ENCODE measurements at regions not wholly inside any gene's neighbourhood (a gene's known extent, or its start where the extent isn't known, plus 50 kb on each side); places are given as distances from the start of the nearest gene placed in this dataset.

- Histone ChIP-seq H3K36me3 (no peaks in the 10 kb centered on the region), H3K27me3 (no peaks in the 10 kb centered on the region), H3K4me3 (no peak overlapping the region), H3K4me1 (no peaks in the 10 kb centered on the region), H3K9me3 (no peaks in the 10 kb centered on the region), H3K27ac (no peak overlapping the region)
- WGBS: 70% methylated on average over 5 of the region's 5 CpGs
- no peak for DNase-seq (ENCODE audit: low spot score in 2 of 2)
- TF ChIP-seq CTCF (IDR thresholded peaks at IDR 0.05) (no peak), POLR2AphosphoS5 (IDR thresholded peaks at IDR 0.05) (no peak), POLR2A (IDR thresholded peaks at IDR 0.05) (no peak), EP300 (IDR thresholded peaks at IDR 0.05) (no peak)
Observed at GRCh38 chr2:105473011-105473410, 74.2 kb upstream of the FHL2 start.

GRCh38 chr2:105470979-105471378, 72.1 kb upstream of the FHL2 start:
- Histone ChIP-seq H3K9me3 (no peaks in the 10 kb centered on the region), H3K27ac (no peak overlapping the region), H3K4me3 (no peak overlapping the region), H3K36me3 (no peaks in the 10 kb centered on the region), H3K27me3 (no peaks in the 10 kb centered on the region), H3K4me1 (no peaks in the 10 kb centered on the region)
- no peak for DNase-seq (ENCODE audit: low spot score in 2 of 2)
- 64% methylated on average over 5 of the region's 5 CpGs for WGBS
- no peak for TF ChIP-seq POLR2A (IDR thresholded peaks at IDR 0.05)
- TF ChIP-seq EP300 (IDR thresholded peaks at IDR 0.05): no peak
- no peak for TF ChIP-seq CTCF (IDR thresholded peaks at IDR 0.05)
- TF ChIP-seq POLR2AphosphoS5 (IDR thresholded peaks at IDR 0.05): no peak

GRCh38 chr2:105469781-105470180, 70.9 kb upstream of the FHL2 start:
- TF ChIP-seq CTCF (IDR thresholded peaks at IDR 0.05) (no peak), EP300 (IDR thresholded peaks at IDR 0.05) (no peak), POLR2A (IDR thresholded peaks at IDR 0.05) (no peak), POLR2AphosphoS5 (IDR thresholded peaks at IDR 0.05) (no peak)
- H3K9me3 ChIP-seq: no peaks in the 10 kb centered on the region
- no peak for DNase-seq (ENCODE audit: low spot score in 2 of 2)
- WGBS: 93% methylated on average over 8 of the region's 8 CpGs
- H3K27ac ChIP-seq: no peak overlapping the region
- H3K27me3 ChIP-seq: no peaks in the 10 kb centered on the region
- no peaks in the 10 kb centered on the region for H3K36me3 ChIP-seq
- no peaks in the 10 kb centered on the region for H3K4me1 ChIP-seq
- H3K4me3 ChIP-seq: no peak overlapping the region

- H3K4me1 ChIP-seq: no peaks in the 10 kb centered on the region
- no peak for DNase-seq (ENCODE audit: low spot score in 2 of 2)
- no peak for TF ChIP-seq CTCF (IDR thresholded peaks at IDR 0.05)
- no peak for TF ChIP-seq POLR2AphosphoS5 (IDR thresholded peaks at IDR 0.05)
- TF ChIP-seq POLR2A (IDR thresholded peaks at IDR 0.05): no peak
- no peak for TF ChIP-seq EP300 (IDR thresholded peaks at IDR 0.05)
- WGBS: 75% methylated on average over 6 of the region's 8 CpGs
- no peaks in the 10 kb centered on the region for H3K9me3 ChIP-seq
- H3K4me3 ChIP-seq: no peak overlapping the region
- H3K27ac ChIP-seq: no peak overlapping the region
- H3K27me3 ChIP-seq: no peaks in the 10 kb centered on the region
- no peaks in the 10 kb centered on the region for H3K36me3 ChIP-seq
Observed at GRCh38 chr2:105468582-105469042, 69.8 kb upstream of the FHL2 start.

- no peak for DNase-seq (ENCODE audit: low spot score in 2 of 2)
- WGBS: 90% methylated on average over 2 of the region's 2 CpGs
- H3K4me1 ChIP-seq: no peaks in the 10 kb centered on the region
- H3K4me3 ChIP-seq: no peak overlapping the region
- no peak for TF ChIP-seq CTCF (IDR thresholded peaks at IDR 0.05)
- no peak for TF ChIP-seq EP300 (IDR thresholded peaks at IDR 0.05)
- TF ChIP-seq POLR2A (IDR thresholded peaks at IDR 0.05): no peak
- TF ChIP-seq POLR2AphosphoS5 (IDR thresholded peaks at IDR 0.05): no peak
- no peaks in the 10 kb centered on the region for H3K27me3 ChIP-seq
- H3K9me3 ChIP-seq: no peaks in the 10 kb centered on the region
- H3K27ac ChIP-seq: no peak overlapping the region
- H3K36me3 ChIP-seq: no peaks in the 10 kb centered on the region
Observed at GRCh38 chr2:105464325-105464724, 65.5 kb upstream of the FHL2 start.
